ENCODE measurements at regions not wholly inside any gene's neighbourhood (a gene's known extent, or its start where the extent isn't known, plus 50 kb on each side); places are given as distances from the start of the nearest gene placed in this dataset.

DNA sequence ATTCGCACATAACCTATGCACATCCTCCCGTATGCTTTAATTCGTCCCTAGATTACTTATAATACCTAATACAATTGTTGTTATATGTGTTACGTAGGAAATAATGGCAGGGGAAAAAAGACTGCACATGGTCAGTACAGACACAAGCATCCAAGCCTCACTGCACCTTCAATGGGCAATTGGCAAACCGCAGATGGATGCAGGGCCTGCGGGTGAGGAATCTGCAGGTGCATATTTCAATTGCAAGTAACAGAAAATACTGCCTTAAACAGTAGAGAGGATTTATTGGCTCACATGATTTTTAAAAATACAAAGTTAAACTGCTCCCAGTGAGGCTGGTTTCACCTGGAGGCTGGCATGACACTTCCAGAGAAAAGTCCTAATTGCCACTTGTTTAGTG, 142.1 kb upstream of the MLN start:
- Histone ChIP-seq H3K4me3 (ENCODE audit: low read depth in 1 of 2, low read length in 1 of 2) (no peak overlapping the region), H3K27me3 (no peaks in the 10 kb centered on the region), H3K36me3 (no peaks in the 10 kb centered on the region), H3K4me1 (ENCODE audit: control insufficient read depth in 1 of 2, insufficient read depth in 1 of 2, low read depth in 1 of 2, low read length in 1 of 2) (no peaks in the 10 kb centered on the region), H3K27ac (no peak overlapping the region), H3K9me3 (no peaks in the 10 kb centered on the region)
- TF ChIP-seq, protein P1, sequence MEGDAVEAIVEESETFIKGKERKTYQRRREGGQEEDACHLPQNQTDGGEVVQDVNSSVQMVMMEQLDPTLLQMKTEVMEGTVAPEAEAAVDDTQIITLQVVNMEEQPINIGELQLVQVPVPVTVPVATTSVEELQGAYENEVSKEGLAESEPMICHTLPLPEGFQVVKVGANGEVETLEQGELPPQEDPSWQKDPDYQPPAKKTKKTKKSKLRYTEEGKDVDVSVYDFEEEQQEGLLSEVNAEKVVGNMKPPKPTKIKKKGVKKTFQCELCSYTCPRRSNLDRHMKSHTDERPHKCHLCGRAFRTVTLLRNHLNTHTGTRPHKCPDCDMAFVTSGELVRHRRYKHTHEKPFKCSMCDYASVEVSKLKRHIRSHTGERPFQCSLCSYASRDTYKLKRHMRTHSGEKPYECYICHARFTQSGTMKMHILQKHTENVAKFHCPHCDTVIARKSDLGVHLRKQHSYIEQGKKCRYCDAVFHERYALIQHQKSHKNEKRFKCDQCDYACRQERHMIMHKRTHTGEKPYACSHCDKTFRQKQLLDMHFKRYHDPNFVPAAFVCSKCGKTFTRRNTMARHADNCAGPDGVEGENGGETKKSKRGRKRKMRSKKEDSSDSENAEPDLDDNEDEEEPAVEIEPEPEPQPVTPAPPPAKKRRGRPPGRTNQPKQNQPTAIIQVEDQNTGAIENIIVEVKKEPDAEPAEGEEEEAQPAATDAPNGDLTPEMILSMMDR (IDR thresholded peaks at IDR 0.05) = no peak

DNA sequence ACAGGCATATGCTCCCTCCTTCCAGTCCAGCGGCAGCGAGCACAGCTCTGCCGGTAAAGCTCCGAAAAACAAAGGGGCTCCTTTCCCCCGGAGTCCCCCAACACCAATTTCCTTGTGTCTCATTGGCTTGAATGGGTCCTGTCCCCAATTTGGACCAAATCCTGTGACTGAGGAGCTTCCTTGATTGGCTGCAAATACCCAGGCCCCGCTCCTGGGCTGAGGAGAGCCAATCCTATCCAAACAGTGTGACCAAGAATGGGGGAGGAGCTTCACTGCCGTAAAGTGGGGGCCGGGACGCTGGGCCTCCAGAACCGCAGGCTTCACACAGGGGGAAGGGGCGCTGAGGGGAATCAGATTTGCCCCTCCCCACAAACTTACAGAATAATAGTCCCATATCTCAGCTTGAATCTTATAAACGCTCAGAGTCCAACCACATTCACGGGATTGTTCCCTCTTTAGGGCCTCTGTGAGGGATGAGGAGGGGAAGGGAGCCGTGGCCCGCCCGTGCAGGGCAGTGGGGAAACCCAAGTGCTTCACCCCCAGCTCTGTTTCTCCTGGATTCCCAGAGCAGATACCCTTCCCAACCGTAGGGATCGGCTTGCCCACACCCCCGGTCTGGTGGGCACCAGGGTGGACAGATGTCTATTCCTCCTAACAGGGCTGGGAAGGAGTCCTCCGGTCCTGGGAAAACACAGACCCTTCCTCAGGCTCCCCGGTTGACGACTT, 141.0 kb upstream of the MLN start:
- Histone ChIP-seq H3K36me3 (no peaks in the 10 kb centered on the region), H3K27me3 (no peaks in the 10 kb centered on the region), H3K9me3 (no peaks in the 10 kb centered on the region), H3K4me1 (ENCODE audit: control insufficient read depth in 1 of 2, insufficient read depth in 1 of 2, low read depth in 1 of 2, low read length in 1 of 2) (no peaks in the 10 kb centered on the region), H3K27ac (no peak overlapping the region), H3K4me3 (ENCODE audit: low read depth in 1 of 2, low read length in 1 of 2) (no peak overlapping the region)
- TF ChIP-seq, protein P1 (IDR thresholded peaks at IDR 0.05) = no peak

DNA sequence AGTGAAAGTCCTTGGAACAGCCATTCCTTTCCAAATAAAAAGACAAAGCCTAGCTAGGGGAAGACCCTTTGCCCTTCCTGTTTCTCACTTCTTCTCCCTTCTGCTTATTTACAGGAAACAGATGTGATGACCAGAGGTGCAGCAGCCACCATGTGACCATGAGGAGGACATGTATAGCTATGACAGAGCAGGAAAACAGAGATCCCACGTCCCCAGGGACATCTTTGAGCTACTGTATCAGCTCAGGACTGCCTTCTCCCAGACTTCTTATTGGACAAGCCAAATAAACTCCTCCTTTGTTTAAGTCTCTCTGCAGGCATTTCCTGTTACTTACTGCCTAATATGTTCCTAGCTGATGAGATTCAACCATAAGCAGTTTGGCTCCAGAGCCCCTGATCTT, 133.1 kb upstream of the MLN start:
- no peaks in the 10 kb centered on the region for H3K4me1 ChIP-seq (ENCODE audit: control insufficient read depth in 1 of 2, insufficient read depth in 1 of 2, low read depth in 1 of 2, low read length in 1 of 2)
- TF ChIP-seq, protein P1 (IDR thresholded peaks at IDR 0.05) = no peak

DNA sequence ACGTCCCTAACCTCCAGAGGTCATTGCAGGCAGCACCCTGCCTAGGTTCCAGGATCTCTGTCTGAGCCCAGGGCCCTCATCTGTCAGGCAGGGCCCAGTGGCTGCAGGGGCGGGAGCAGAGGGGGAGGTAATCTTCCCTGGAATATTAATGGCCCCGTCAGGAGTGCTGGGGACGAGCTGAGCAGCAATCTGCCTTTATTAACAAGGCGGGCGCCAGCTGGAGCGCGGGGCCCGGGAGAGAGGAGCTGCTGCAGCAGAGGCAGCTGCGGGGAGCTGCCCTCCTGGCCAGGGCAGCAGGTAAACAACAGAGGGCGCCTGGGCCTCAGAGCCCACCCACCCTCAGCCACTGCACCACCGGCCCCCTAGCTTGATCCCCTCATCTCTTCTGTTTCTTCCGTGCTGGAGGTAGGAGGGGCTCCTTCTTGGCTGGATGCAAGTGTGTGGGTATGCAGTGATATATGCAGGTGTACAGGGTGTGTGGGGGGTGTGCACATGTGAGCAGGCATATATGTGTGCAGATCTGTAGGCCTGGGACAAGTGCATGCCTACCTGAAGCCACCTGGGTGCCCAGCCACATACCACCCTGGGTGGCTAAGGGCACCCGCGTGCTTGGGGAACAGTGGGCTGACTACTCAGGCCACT, 131.8 kb upstream of the MLN start:
- Histone ChIP-seq H3K4me1 (ENCODE audit: control insufficient read depth in 1 of 2, insufficient read depth in 1 of 2, low read depth in 1 of 2, low read length in 1 of 2) (no peaks in the 10 kb centered on the region), H3K36me3 (no peaks in the 10 kb centered on the region), H3K27me3 (peaks cover 10% of the 10 kb centered on the region), H3K9me3 (no peaks in the 10 kb centered on the region), H3K27ac (no peak overlapping the region), H3K4me3 (ENCODE audit: low read depth in 1 of 2, low read length in 1 of 2) (no peak overlapping the region)
- TF ChIP-seq, protein P1 (IDR thresholded peaks at IDR 0.05) = no peak

More for the DNA sequence above, 133.1 kb upstream of the MLN start:
- Histone ChIP-seq H3K27me3 (peaks cover 10% of the 10 kb centered on the region), H3K9me3 (no peaks in the 10 kb centered on the region), H3K27ac (no peak overlapping the region), H3K4me3 (ENCODE audit: low read depth in 1 of 2, low read length in 1 of 2) (no peak overlapping the region), H3K36me3 (no peaks in the 10 kb centered on the region)

DNA sequence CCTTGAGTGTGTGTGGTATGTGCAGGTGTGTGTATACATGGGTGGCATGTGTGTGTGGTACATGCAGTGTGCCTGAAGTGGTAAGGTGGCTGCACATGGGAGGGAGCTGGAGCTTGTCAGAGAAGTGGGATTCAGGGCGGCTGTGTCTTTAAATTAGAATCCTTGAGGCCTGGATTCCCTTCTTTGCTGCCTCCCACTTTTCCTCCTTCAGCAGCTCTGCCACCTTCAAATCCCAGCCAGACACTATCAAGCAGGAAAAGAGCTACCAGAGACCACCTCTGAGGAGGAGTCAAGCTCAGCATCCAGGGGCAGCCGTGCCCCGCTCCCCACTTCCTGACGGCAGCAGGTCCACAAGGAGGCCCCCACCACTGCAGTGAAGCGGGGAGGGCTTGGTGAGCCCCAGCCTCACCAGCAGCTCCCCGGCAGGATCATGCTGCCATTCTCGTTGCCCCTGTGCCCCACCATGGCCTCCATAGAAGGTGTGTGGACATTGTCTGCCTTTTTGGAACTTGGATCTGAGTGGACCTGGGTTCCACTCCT, 131.0 kb upstream of the MLN start:
- TF ChIP-seq, protein P1 (IDR thresholded peaks at IDR 0.05) = no peak
- no peak overlapping the region for H3K27ac ChIP-seq
- no peaks in the 10 kb centered on the region for H3K9me3 ChIP-seq
- peaks cover 10% of the 10 kb centered on the region for H3K27me3 ChIP-seq
- no peaks in the 10 kb centered on the region for H3K36me3 ChIP-seq
- H3K4me3 ChIP-seq (ENCODE audit: low read depth in 1 of 2, low read length in 1 of 2) = no peak overlapping the region
- H3K4me1 ChIP-seq (ENCODE audit: control insufficient read depth in 1 of 2, insufficient read depth in 1 of 2, low read depth in 1 of 2, low read length in 1 of 2) = no peaks in the 10 kb centered on the region
